Right lobe of liver (tissue), 6 donors: ENCODE measurements at regions not wholly inside any gene's neighbourhood (a gene's known extent, or its start where the extent isn't known, plus 50 kb on each side); places are given as distances from the start of the nearest gene placed in this dataset.

Source experiments
- ATAC-seq, 4 donors: fragments of 200-7000 bp; cut with Tn5 transposase; one replicate each; pipeline ENCODE4 v1.9.1; 2020; ENCODE audit warnings: mild to moderate bottlenecking in 4 of 4, moderate library complexity in 4 of 4
- DNase-seq, 3 donors: peaks; one replicate each; pipeline ENCODE4 v3.0.0-alpha.2; 2020
- H3K27ac ChIP-seq, 3 donors: fragments of 200-600 bp; one replicate each; pipeline ENCODE4 v1.8.0; 2022
- H3K27me3 ChIP-seq, 2 donors: fragments of 200-600 bp; one replicate each; pipeline ENCODE4 v1.8.0; 2022
- H3K36me3 ChIP-seq, 4 donors: fragments of 200-600 bp; sonication (generic) in 1 of 4; one replicate each; pipeline versions ENCODE4 v1.5.1 to v1.8.0; 2017 to 2022; ENCODE audit warnings: control low read depth in 1 of 4
- H3K4me1 ChIP-seq, 4 donors: fragments of 200-600 bp; sonication (generic) in 1 of 4; one replicate each; pipeline versions ENCODE4 v1.5.1 to v1.8.0; 2017 to 2022; ENCODE audit warnings: control low read depth in 1 of 4
- H3K4me3 ChIP-seq, 3 donors: fragments of 200-600 bp; one replicate each; pipeline ENCODE4 v1.8.0; 2022
- H3K9me3 ChIP-seq, 4 donors: fragments of 200-600 bp; sonication (generic) in 1 of 4; one replicate each; pipeline versions ENCODE4 v1.5.1 to v1.8.0; 2017 to 2022; ENCODE audit warnings: control low read depth in 1 of 4
- POLR2A ChIP-seq: fragments of 450-650 bp; IDR thresholded peaks from one replicate; pipeline ENCODE4 v1.6.1; 2017; ENCODE audit warnings: antibody characterized with exemption, mild to moderate bottlenecking
- WGBS: methylation state at CpG from one replicate; pipeline ENCODE4 v1.1.6; 2018; ENCODE audit warnings: low coverage, low lambda C conversion rate; ENCODE audit not compliant: insufficient coverage; ENCODE audit errors: missing lambda C conversion rate; 5-methylcytosine and 5-hydroxymethylcytosine counted together
- intact Hi-C, 2 donors: fragments of 100-400 bp; cut with DNase I; formaldehyde crosslinking; loops; one replicate each; pipeline versions ENCODE4 v1.11.2 to v1.14.1; 2022
- TF ChIP-seq, protein P1 (sequence below), 4 donors: fragments of 200-600 bp in 3 of 4; fragments of 450-650 bp in 1 of 4; IDR thresholded peaks; one replicate each; pipeline versions ENCODE4 v1.5.1 to v1.8.0; 2016 to 2022; ENCODE audit warnings: antibody characterized with exemption in 4 of 4, mild to moderate bottlenecking in 2 of 4
- donor health status: DM: no; HTN: yes; CAD: no.
- donor health status: DM: no; HTN: no; CAD: no.
- donor health status: DM: no; HTN: no; CAD: no.
- donor health status: DM: no; HTN: yes; CAD: no.
- donor health status: DM: no; HTN: yes; CAD: no.

DNA sequence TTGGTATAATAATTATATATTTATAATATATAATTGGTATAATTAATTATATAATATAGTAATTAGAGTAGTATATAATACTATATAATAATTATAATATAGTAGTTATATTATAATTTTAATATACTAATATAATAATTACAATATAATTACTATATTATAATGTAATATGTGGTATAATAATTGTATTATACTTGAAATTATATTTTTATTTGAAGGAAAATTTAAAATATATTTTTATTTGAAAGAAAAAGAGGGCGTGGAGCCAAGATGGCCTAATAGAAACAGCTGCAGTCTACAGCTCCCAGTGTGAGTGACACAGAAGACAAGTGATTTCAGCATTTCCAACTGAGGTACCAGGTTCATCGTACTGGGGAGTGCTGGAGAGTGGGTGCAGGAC, 365.9 kb downstream of the MMUT start:
- DNase-seq (no peak), ATAC-seq (no peak)
- no peaks in the 10 kb centered on the region for H3K36me3 ChIP-seq
- no peak overlapping the region for H3K4me3 ChIP-seq
- no peak overlapping the region for H3K27ac ChIP-seq
- 49% methylated on average over 2 of the region's 2 CpGs for WGBS
- no peaks in the 10 kb centered on the region for H3K4me1 ChIP-seq
- no peaks in the 10 kb centered on the region for H3K9me3 ChIP-seq
- no peaks in the 10 kb centered on the region for H3K27me3 ChIP-seq
- TF ChIP-seq POLR2A: no peak
- TF ChIP-seq, protein P1, sequence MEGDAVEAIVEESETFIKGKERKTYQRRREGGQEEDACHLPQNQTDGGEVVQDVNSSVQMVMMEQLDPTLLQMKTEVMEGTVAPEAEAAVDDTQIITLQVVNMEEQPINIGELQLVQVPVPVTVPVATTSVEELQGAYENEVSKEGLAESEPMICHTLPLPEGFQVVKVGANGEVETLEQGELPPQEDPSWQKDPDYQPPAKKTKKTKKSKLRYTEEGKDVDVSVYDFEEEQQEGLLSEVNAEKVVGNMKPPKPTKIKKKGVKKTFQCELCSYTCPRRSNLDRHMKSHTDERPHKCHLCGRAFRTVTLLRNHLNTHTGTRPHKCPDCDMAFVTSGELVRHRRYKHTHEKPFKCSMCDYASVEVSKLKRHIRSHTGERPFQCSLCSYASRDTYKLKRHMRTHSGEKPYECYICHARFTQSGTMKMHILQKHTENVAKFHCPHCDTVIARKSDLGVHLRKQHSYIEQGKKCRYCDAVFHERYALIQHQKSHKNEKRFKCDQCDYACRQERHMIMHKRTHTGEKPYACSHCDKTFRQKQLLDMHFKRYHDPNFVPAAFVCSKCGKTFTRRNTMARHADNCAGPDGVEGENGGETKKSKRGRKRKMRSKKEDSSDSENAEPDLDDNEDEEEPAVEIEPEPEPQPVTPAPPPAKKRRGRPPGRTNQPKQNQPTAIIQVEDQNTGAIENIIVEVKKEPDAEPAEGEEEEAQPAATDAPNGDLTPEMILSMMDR (IDR thresholded peaks at IDR 0.05): no peak
- intact Hi-C loops: no loop called here

GRCh38 chr6:49088631-49089030, 374.4 kb downstream of the MMUT start:
- no peak overlapping the region for H3K27ac ChIP-seq
- H3K4me3 ChIP-seq: no peak overlapping the region
- H3K4me1 ChIP-seq: no peaks in the 10 kb centered on the region
- intact Hi-C loops: no loop called here
- TF ChIP-seq, protein P1 (IDR thresholded peaks at IDR 0.05): no peak
- no peak for TF ChIP-seq POLR2A
- H3K36me3 ChIP-seq: no peaks in the 10 kb centered on the region
- H3K9me3 ChIP-seq: no peaks in the 10 kb centered on the region
- ATAC-seq: no peak
- H3K27me3 ChIP-seq: no peaks in the 10 kb centered on the region
- WGBS: 52% methylated on average over 4 of the region's 4 CpGs
- DNase-seq: no peak

DNA sequence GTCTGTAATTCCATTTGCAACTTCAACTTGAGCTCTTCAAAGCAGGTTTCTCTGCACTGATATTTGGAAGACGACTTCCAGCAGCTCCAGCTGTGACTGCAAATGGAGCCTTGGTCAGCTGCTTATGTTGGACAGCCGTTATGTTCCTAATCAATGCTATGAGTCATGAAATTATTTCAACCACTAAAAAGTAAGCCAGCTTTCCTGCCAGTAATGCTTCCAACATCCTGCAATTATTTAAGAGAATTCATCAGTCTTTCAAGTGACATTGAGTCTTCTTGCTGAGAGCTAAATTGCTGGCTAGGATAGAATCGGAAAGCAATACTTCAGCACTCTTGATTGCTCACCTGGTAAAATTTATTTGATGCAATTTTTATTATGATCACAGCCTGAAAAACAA, 375.7 kb downstream of the MMUT start:
- 32% methylated on average over 3 of the region's 3 CpGs for WGBS
- TF ChIP-seq, protein P1 (IDR thresholded peaks at IDR 0.05): no peak
- no peak for TF ChIP-seq POLR2A

GRCh38 chr6:49082611-49083010, 380.4 kb downstream of the MMUT start:
- no peaks in the 10 kb centered on the region for H3K27me3 ChIP-seq
- no peaks in the 10 kb centered on the region for H3K4me1 ChIP-seq
- H3K36me3 ChIP-seq: no peaks in the 10 kb centered on the region
- no peak overlapping the region for H3K4me3 ChIP-seq
- ATAC-seq (no peak), DNase-seq (no peak)
- WGBS: 33% methylated on average over 2 of the region's 2 CpGs
- intact Hi-C loops: no loop called here
- H3K27ac ChIP-seq: no peak overlapping the region
- H3K9me3 ChIP-seq: no peaks in the 10 kb centered on the region
- TF ChIP-seq POLR2A: no peak
- TF ChIP-seq, protein P1 (IDR thresholded peaks at IDR 0.05): no peak

More for the DNA sequence above, 375.7 kb downstream of the MMUT start:
- H3K4me3 ChIP-seq: no peak overlapping the region
- H3K27me3 ChIP-seq: no peaks in the 10 kb centered on the region
- H3K36me3 ChIP-seq: no peaks in the 10 kb centered on the region
- no peaks in the 10 kb centered on the region for H3K4me1 ChIP-seq
- DNase-seq: no peak
- ATAC-seq: no peak
- intact Hi-C loops: no loop called here
- no peak overlapping the region for H3K27ac ChIP-seq
- H3K9me3 ChIP-seq: no peaks in the 10 kb centered on the region
